NCI-H748 (cell line): ENCODE measurements at regions not wholly inside any gene's neighbourhood (a gene's known extent, or its start where the extent isn't known, plus 50 kb on each side); places are given as distances from the start of the nearest gene placed in this dataset.
"Not testable (repeated sequence)": the region's sequence is repeated elsewhere in the genome, so short reads cannot be mapped to it uniquely, and the experiment has no call there.

Experiments
- DNase-seq: peaks from one replicate; lab custom pipeline; 2025; ENCODE audit not compliant: unreplicated experiment; lab: John Stamatoyannopoulos, UW

GRCh38 chr19:34871911-34872310, 54.8 kb upstream of the ZNF30 start:
- not testable (repeated sequence) for DNase-seq

GRCh38 chr19:34867631-34868030, 59.1 kb upstream of the ZNF30 start:
- no peak for DNase-seq

GRCh38 chr19:34865225-34865624, 61.5 kb upstream of the ZNF30 start:
- DNase-seq = not testable (repeated sequence)

DNA sequence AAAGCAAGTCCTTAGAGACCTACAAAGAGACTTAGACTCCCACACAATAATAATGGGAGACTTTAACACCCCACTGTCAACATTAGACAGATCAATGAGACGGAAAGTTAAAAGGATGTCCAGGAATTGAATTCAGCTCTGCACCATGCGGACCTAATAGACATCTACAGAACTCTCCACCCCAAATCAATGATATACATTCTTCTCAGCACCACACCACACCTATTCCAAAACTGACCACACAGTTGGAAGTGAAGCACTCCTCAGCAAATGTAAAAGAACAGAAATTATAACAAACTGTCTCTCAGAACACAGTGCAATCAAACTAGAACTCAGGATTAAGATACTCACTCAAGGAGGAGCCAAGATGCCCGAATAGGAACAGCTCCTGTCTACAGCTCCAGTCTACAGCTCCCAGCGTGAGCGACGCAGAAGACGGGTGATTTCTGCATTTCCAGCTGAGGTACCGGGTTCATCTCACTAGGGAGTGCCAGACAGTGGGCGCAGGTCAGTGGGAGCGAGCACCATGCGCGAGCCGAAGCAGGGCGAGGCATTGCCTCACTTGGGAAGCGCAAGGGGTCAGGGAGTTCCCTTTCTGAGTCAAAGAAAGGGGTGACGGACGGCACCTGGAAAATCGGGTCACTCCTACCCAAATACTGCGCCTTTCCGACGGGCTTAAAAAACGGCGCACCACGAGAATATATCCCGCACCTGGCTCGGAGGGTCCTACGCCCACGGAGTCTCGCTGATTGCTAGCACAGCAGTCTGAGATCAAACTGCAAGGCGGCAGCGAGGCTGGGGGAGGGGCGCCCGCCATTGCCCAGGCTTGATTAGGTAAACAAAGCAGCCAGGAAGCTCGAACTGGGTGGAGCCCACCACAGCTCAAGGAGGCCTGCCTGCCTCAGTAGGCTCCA, 66.6 kb upstream of the ZNF30 start:
- not testable (repeated sequence) for DNase-seq

DNA sequence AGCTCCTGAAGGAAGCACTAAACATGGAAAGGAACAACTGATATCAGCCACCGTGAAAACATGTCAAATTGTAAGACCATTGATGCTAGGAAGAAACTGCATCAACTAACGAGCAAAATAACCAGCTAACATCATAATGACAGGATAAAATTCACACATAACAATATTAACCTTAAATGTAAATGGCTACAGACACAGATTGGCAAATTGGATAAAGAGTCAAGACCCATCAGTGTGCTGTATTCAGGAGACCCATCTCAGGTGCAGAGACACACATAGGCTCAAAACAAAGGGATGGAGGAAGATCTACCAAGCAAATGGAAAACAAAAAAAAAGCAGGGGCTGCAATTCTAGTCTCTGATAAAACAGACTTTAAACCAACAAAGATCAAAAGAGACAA, 67.4 kb upstream of the ZNF30 start:
- DNase-seq = not testable (repeated sequence)

GRCh38 chr19:34856052-34856451, 70.7 kb upstream of the ZNF30 start:
- DNase-seq = no peak

GRCh38 chr19:34853369-34853768, 73.3 kb upstream of the ZNF30 start:
- no peak for DNase-seq

GRCh38 chr19:34852669-34853068, 74.0 kb upstream of the ZNF30 start:
- DNase-seq = no peak

DNA sequence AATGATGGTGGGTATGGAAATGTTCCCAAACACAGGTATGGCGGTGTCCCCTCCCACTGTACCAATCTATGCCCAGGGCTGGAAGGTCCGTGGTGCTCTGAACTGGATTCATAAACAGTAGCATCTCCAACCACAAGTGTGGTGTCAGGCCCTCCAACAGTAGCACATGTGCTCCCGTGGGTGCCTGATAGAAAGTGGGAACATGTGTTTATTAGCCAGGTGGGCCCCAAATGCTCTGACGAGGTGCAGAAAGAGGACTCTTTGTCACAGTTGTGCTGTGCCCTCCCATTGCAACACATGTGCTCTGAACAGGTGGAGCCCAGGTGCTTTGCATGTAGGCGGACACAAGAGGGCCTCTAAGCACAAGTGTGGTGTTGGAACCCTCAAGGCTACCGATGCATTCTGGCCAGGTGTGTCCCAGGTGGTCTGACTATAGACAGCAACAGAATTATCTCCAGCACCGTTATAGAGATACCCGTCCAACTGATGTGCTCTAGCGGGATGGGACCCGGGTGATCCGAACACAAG, 75.4 kb upstream of the ZNF30 start:
- DNase-seq = peak; percentile 47

GRCh38 chr19:34847393-34847792, 74.4 kb upstream of the ZNF599 start:
- no peak for DNase-seq

- DNase-seq = no peak
Observed at GRCh38 chr19:34844277-34844676, 71.3 kb upstream of the ZNF599 start.

DNA sequence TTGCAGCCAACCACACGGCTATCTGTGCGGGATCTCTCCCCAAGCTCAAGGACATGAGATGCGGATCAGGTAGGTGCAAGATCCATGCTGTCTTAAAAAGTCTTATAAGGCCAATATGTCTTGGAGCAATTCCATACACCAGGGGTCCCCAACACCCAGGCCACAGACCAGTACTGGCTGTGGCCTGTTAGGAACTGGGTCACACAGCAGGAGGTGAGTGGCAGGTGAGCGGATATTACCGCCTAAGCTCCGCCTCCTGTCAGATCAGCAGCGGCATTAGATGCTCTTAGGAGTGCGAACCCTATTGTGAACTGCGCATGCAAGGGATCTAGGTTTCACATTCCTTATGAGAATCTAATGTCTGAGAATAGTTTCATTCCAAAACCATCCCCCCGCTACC, 68.8 kb upstream of the ZNF599 start:
- no peak for DNase-seq

DNA sequence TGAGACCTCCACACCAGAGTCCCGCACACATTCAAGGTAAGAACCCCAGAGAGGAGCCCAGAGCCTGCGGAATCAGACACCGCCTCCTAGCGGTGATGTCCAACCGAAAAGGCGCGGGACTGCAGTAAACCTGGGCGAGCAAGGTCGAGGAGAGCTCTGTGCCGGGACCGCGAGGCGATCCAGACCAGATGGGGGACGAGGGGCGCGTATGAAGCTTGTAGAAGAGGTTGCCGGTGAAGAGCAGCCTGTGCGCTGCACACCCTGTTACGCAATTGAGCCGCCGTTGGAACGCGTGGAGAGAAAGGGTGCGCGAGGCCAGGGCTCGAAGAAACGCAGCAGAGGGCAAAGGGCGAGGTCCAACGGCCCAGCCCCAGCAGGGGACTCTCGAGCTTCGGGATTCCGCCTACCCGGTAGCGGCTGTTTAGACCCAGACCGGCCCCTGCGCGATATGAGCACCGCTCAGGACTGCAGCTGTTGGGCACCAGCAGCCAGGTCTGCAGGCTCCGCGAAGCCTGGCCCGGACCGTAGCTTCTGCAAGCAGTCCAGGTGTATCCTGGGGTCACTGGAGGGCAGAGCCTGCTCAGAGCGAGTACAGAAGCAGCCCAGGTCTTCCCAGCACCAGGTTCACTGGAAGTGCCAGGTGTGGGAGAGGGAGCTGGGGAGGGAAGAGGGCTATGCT, 65.9 kb upstream of the ZNF599 start:
- no peak for DNase-seq

GRCh38 chr19:34838248-34838647, 65.2 kb upstream of the ZNF599 start:
- DNase-seq = no peak

- DNase-seq = no peak
Observed at GRCh38 chr19:34837262-34837661, 64.2 kb upstream of the ZNF599 start.

DNA sequence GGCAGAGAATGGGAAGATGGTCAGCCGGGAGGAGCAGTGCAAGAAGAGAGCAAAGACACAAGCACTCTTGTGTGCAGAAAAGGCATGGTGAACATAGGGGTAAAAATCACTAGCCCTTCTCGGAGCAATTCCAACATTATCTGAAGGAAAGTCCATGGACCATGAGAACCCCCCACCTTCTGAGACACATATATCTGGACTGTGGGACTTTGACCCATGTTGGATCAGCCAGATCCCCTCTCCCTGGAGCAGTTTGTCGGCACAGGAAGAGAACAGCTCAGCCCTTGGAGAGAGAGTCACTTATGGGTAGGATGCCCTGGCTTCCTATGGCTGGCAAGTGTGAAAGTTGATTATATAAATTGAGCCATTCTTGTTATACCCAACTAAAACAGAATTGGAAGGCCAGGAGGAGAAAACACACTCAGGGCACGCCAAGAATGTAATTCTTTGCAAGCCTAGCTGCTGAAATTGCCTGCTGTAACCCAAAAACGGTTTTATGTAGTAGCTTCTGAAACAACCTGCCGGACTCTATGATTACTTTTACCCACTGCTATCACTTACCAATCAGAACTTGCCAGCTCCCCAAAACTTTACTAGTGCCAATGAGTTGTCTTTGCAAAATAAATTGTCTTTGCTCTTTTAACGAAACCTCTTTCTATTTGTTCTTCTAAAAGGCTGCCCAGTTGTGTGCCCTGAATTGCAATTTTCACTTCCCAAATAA, 62.8 kb upstream of the ZNF599 start:
- DNase-seq = no peak

- no peak for DNase-seq
Observed at GRCh38 chr19:34834472-34835061, 61.6 kb upstream of the ZNF599 start.

DNA sequence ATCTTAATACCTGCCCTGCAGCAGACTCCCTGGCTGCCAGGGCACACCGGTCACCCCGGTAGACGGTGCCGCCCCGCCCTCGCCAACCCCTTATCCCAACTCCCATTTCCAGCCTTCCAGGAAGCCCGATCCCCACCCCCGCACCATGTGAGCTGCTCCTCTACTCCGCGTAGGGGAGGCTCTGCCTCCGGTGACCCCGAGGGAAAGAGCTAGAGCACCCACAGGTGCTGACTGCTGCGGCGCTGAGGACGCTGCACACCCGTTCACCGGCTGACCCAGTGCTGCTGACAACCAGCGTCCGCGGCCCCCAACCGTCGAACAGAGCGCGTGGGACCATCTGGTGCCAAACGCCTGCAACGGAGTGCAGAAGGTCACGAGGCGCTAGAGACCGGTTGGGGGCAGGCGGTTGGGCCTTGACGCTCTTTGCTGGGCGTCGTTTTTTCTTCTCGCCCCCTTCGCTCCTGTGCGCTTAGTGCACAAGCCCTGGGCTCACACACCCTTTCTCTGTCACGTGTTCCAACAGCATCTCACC, 59.6 kb upstream of the ZNF599 start:
- no peak for DNase-seq

DNA sequence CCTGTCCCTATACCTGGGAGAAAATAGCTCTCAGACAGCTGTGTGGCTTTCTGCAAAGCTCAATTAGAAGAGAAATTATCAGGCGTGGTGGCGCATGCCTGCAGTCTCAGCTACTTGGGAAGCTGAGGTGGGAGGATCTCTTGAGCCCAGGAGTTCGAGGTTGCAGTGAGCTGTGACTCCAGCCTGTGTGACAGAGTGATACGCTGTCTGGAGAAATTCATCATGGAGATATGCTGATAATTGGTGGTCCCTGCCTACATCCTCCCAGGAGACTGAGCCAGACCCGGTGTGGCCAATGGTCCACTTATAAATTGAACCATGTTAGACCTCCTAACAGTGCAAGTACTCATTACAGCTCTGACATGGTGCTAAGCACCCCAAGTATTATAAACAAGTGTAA, 58.7 kb upstream of the ZNF599 start:
- DNase-seq = no peak

GRCh38 chr19:34828156-34828555, 55.1 kb upstream of the ZNF599 start:
- DNase-seq = no peak

GRCh38 chr19:34825212-34825611, 52.2 kb upstream of the ZNF599 start:
- no peak for DNase-seq
